CD8-positive, alpha-beta memory T cell (primary cell): ENCODE measurements at regions not wholly inside any gene's neighbourhood (a gene's known extent, or its start where the extent isn't known, plus 50 kb on each side); places are given as distances from the start of the nearest gene placed in this dataset.
A peak's percentile ranks its signal among the peaks of the same experiment; 100 is the strongest.

Experiments
- CTCF ChIA-PET: fragments of 350-600 bp; sonication (Branson Sonifier 250); formaldehyde crosslinking; loops from one replicate; lab custom pipeline; 2021; ENCODE audit warnings: antibody characterized with exemption; lab: Charles Lee
- POLR2A ChIA-PET: fragments of 350-600 bp; sonication (Branson Sonifier 250); formaldehyde crosslinking; loops from one replicate; lab custom pipeline; 2021; ENCODE audit warnings: antibody characterized with exemption; lab: Charles Lee
- DNase-seq, 5 donors: peaks; one replicate each; pipeline versions ENCODE4 v3.0.0 to v3.0.0-alpha.2; 2020 to 2022; ENCODE audit warnings: mixed read lengths in 1 of 5
- H3K27ac ChIP-seq: one replicate; pipeline ENCODE4 v1.7.0; 2013; ENCODE audit warnings: low read depth, mild to moderate bottlenecking, low read length, moderate library complexity
- H3K27me3 ChIP-seq: 2 replicates; pipeline ENCODE4 v1.7.0; 2013; ENCODE audit warnings: low read length, mild to moderate bottlenecking; ENCODE audit not compliant: insufficient read depth, poor library complexity, severe bottlenecking
- H3K36me3 ChIP-seq: 2 replicates; pipeline ENCODE4 v1.7.0; 2013; ENCODE audit warnings: mild to moderate bottlenecking, low read length, moderate library complexity; ENCODE audit not compliant: insufficient read depth
- H3K4me1 ChIP-seq: 2 replicates; pipeline ENCODE4 v1.7.0; 2013; ENCODE audit warnings: mild to moderate bottlenecking, low read length, moderate library complexity; ENCODE audit not compliant: insufficient read depth
- H3K4me3 ChIP-seq: 2 replicates; pipeline ENCODE4 v1.7.0; 2013; ENCODE audit warnings: mild to moderate bottlenecking, low read length
- H3K9me3 ChIP-seq: 2 replicates; pipeline ENCODE4 v1.7.0; 2013; ENCODE audit warnings: mild to moderate bottlenecking, low read length
- H3K27ac Mint-ChIP-seq, 8 donors: one replicate each; pipeline ENCODE4 v1.8.0; 2020 to 2021; ENCODE audit warnings: mixed read lengths in 8 of 8, mild to moderate bottlenecking in 6 of 8, inconsistent platforms in 3 of 8, moderate library complexity in 3 of 8
- H3K27me3 Mint-ChIP-seq, 2 donors: one replicate each; pipeline ENCODE4 v1.8.0; 2020 to 2021; ENCODE audit warnings: mixed read lengths in 2 of 2, mild to moderate bottlenecking in 1 of 2, moderate library complexity in 1 of 2
- H3K36me3 Mint-ChIP-seq, 3 donors: one replicate each; pipeline ENCODE4 v1.8.0; 2020 to 2021; ENCODE audit warnings: mixed read lengths in 3 of 3, inconsistent platforms in 1 of 3, mild to moderate bottlenecking in 1 of 3
- H3K4me1 Mint-ChIP-seq, 3 donors: one replicate each; pipeline ENCODE4 v1.8.0; 2020 to 2021; ENCODE audit warnings: mixed read lengths in 3 of 3, inconsistent platforms in 1 of 3, mild to moderate bottlenecking in 1 of 3
- H3K4me3 Mint-ChIP-seq, 7 donors: one replicate each; pipeline ENCODE4 v1.8.0; 2020 to 2021; ENCODE audit warnings: mixed read lengths in 7 of 7, mild to moderate bottlenecking in 6 of 7, moderate library complexity in 4 of 7, inconsistent platforms in 2 of 7
- H3K9me3 Mint-ChIP-seq, 5 donors: one replicate each; pipeline ENCODE4 v1.8.0; 2020 to 2022; ENCODE audit warnings: mixed read lengths in 5 of 5, mild to moderate bottlenecking in 3 of 5, moderate library complexity in 2 of 5, inconsistent platforms in 1 of 5

DNA sequence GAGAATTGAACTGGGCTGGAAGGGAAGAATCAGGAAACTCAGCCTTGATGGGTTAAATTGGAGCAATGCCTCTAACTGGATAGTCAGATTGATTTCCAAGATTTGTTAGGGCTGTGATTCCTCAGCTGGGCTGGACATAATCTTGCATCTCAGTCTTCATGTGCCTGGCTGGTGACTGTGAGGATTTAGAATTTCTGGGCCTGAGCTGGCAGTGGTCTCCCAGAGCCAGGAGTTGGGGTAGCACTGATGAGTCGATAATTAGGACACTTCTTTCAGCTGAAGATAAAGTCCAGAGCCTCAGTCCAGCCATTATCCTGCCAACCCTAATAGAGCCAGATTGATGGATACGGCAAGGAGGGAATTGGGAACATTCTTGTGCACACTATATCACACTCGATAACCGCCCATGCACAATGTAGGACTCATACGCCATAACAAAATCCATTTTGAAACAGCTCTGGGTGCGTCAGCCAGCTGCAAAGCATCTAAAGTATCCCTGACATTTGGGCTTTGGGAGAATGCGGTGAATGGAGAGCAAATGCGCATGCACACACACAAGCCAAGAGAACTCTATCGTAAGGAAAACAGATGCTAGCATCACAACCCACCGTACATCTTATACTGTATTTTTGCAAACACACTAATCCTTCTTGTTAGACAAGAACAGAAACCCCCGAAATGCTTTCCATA, 405.1 kb upstream of the KLF4 start:
- H3K4me1 ChIP-seq: no peaks in the 10 kb centered on the region
- peaks cover 3 to 15% (median 7%) of the 10 kb centered on the region in 5 donors for H3K9me3 Mint-ChIP-seq
- no peaks in the 10 kb centered on the region for H3K9me3 ChIP-seq
- ChIA-PET POLR2A (no interaction called here), CTCF (no interaction called here)
- no peaks in the 10 kb centered on the region for H3K36me3 ChIP-seq
- H3K4me3 Mint-ChIP-seq: no peak overlapping the region
- H3K27ac Mint-ChIP-seq: peak overlapping the region in 2 of 8 donors; percentile 10 to 52
- H3K4me1 Mint-ChIP-seq: no peaks in the 10 kb centered on the region
- H3K27me3 ChIP-seq: no peaks in the 10 kb centered on the region
- H3K36me3 Mint-ChIP-seq: no peaks in the 10 kb centered on the region
- no peak overlapping the region for H3K4me3 ChIP-seq
- DNase-seq: no peak
- no peaks in the 10 kb centered on the region for H3K27me3 Mint-ChIP-seq
- no peak overlapping the region for H3K27ac ChIP-seq

DNA sequence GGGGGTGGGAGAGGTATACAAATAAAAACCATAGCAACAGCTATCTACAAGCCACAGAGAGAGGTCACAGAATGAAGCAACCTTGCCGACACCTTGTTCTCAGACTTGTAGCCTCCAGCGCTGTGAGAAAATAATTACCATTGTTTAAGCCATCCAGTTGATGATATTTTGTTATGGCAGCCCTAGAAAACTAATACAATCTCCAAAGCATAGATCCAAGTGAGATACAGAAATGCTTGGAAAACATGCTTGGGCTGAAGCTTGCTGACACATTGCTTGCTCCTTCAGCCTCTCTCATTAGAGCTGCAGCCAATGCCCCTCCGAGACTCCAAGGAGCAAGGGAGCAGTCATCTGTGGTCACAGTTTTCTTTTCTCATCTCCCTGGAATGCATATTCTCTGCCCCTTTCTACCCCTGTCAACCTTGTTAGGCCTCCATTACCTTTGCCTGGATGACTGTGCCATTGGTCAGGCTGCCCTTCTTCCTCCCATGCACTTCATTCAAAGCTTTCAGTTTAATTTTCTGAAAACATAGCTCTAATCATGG, 401.4 kb upstream of the KLF4 start:
- Mint-ChIP-seq H3K27me3 (no peaks in the 10 kb centered on the region), H3K27ac (no peak overlapping the region), H3K4me3 (no peak overlapping the region), H3K36me3 (peaks cover 0 to 3% (median 0%) of the 10 kb centered on the region in 3 donors), H3K9me3 (peaks cover 3 to 10% (median 10%) of the 10 kb centered on the region in 5 donors), H3K4me1 (no peaks in the 10 kb centered on the region)
- Histone ChIP-seq H3K4me1 (no peaks in the 10 kb centered on the region), H3K36me3 (no peaks in the 10 kb centered on the region), H3K27me3 (no peaks in the 10 kb centered on the region), H3K9me3 (no peaks in the 10 kb centered on the region), H3K27ac (no peak overlapping the region), H3K4me3 (no peak overlapping the region)
- DNase-seq: no peak
- ChIA-PET POLR2A (no interaction called here), CTCF (no interaction called here)

DNA sequence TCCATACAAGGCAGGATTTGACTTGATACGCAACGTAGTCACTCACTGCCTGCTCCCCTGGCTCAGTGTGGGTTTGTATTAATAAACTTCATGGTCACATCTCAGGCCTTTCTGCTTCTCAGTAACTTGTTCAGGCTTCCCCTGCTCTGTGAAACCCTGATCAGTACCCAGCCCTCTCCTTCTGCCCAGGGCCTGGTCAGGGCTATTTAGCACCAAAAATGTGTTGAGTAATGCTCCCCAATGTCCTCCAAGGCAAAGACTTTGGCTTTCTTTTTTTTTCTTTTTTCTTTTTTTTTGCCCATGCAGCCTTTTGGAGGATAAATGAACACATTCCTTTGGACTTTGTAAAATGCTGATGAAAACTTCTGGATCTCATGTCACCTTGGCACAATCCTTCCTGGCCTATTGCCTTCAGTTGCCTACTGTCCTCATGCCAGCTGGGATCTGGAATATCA, 399.2 kb upstream of the KLF4 start:
- H3K4me1 Mint-ChIP-seq: no peaks in the 10 kb centered on the region
- ChIA-PET CTCF (no interaction called here), POLR2A (no interaction called here)
- no peak overlapping the region for H3K27ac ChIP-seq
- H3K9me3 ChIP-seq: no peaks in the 10 kb centered on the region
- H3K36me3 ChIP-seq: no peaks in the 10 kb centered on the region
- peaks cover 3 to 10% (median 5%) of the 10 kb centered on the region in 5 donors for H3K9me3 Mint-ChIP-seq
- no peak for DNase-seq
- H3K4me3 Mint-ChIP-seq: no peak overlapping the region
- no peaks in the 10 kb centered on the region for H3K4me1 ChIP-seq
- no peaks in the 10 kb centered on the region for H3K27me3 ChIP-seq
- no peak overlapping the region for H3K27ac Mint-ChIP-seq
- H3K27me3 Mint-ChIP-seq: no peaks in the 10 kb centered on the region
- no peak overlapping the region for H3K4me3 ChIP-seq
- H3K36me3 Mint-ChIP-seq: peaks cover 0 to 3% (median 0%) of the 10 kb centered on the region in 3 donors

DNA sequence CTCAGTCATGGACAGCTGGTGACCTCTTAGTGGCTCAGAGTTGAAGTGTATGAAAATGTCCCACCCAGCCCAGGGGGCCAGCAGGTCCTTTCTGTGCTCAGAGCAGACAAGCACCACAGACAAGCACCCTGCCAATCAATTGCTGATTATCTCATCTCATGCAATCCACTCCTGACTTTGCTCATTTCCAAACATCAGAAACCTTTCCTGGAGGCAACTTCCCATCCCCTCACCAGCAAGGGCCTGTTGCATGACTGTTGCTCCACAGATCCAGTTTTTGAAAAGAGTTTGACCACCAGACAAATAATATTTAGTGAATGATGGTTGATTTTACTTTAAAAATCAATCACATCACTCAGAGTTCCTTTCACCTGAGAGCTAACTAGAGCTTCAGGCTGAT, 397.3 kb upstream of the KLF4 start:
- no peaks in the 10 kb centered on the region for H3K4me1 ChIP-seq
- no peaks in the 10 kb centered on the region for H3K9me3 ChIP-seq
- H3K27me3 Mint-ChIP-seq: no peaks in the 10 kb centered on the region
- H3K9me3 Mint-ChIP-seq: peaks cover 0 to 10% (median 5%) of the 10 kb centered on the region in 5 donors
- CTCF ChIA-PET: no interaction called here
- no peak overlapping the region for H3K27ac ChIP-seq
- POLR2A ChIA-PET: no interaction called here
- peaks cover 0 to 3% (median 0%) of the 10 kb centered on the region in 3 donors for H3K36me3 Mint-ChIP-seq
- H3K4me3 ChIP-seq: no peak overlapping the region
- H3K4me3 Mint-ChIP-seq: no peak overlapping the region
- H3K27me3 ChIP-seq: no peaks in the 10 kb centered on the region
- H3K4me1 Mint-ChIP-seq: no peaks in the 10 kb centered on the region
- no peaks in the 10 kb centered on the region for H3K36me3 ChIP-seq
- DNase-seq: no peak
- no peak overlapping the region for H3K27ac Mint-ChIP-seq

DNA sequence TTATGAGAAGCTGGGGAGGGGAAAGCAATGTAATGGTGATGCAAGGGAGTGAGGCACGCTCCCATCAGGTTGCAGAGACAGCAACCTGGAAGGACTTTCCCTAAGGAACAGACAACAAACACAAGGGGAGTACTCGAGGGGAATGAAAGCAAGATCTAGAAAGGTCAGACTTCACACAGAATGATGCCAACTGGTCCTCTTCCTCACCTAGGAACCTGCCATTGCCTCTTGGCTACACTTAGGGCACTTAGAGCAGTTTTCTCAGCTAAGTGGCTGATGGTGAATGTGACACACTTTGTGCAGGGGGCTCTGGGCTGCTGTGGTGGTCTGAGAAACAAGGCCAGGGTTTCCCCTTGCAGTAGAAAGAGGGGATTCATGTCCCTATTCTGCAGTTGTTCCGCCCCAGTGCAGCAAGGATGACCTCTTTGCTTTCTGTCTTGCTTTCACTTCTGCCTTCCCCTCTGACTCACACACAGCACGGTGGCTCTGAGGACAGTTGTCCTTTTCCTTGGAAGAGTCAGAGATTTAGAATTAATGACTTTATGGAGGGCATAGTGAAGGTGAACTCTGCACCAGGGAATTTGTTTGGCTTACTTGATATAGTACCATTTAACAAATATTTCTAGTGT, 394.0 kb upstream of the KLF4 start:
- Mint-ChIP-seq H3K27me3 (no peaks in the 10 kb centered on the region), H3K9me3 (peaks cover 0 to 4% (median 2%) of the 10 kb centered on the region in 5 donors), H3K36me3 (no peaks in the 10 kb centered on the region), H3K4me1 (no peaks in the 10 kb centered on the region), H3K4me3 (no peak overlapping the region), H3K27ac (peak overlapping the region in 1 of 8 donors; percentile 9)
- Histone ChIP-seq H3K9me3 (no peaks in the 10 kb centered on the region), H3K4me1 (no peaks in the 10 kb centered on the region), H3K4me3 (no peak overlapping the region), H3K36me3 (no peaks in the 10 kb centered on the region), H3K27ac (no peak overlapping the region), H3K27me3 (no peaks in the 10 kb centered on the region)
- ChIA-PET CTCF (no interaction called here), POLR2A (no interaction called here)
- DNase-seq: no peak

- no peak overlapping the region for H3K4me3 Mint-ChIP-seq
- POLR2A ChIA-PET: no interaction called here
- CTCF ChIA-PET: no interaction called here
Observed at GRCh38 chr9:107881626-107882300, 392.2 kb upstream of the KLF4 start.

DNA sequence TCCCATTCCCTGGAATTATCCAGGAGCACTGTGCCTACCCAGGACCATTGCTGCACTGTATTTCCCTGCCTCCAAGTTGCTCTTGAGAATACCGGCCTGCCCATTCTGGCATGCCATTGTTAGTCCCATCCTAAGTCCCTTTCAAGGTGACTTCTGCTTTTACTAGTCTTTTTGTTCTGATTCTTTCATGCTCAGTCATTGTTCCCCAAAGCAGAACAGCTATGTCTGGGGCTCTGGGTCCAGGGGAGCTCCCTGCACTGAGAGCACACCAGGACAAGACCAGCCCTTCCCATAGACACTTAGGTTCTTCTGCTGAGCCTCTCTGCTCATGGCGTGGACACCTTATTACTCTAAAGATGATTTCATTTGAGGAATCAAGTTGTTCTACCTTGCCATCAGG, 388.9 kb upstream of the KLF4 start:
- Histone ChIP-seq H3K9me3 (no peaks in the 10 kb centered on the region), H3K27me3 (no peaks in the 10 kb centered on the region), H3K27ac (no peak overlapping the region), H3K4me3 (no peak overlapping the region), H3K4me1 (no peaks in the 10 kb centered on the region), H3K36me3 (no peaks in the 10 kb centered on the region)
- no peak overlapping the region for H3K27ac Mint-ChIP-seq
- no peak overlapping the region for H3K4me3 Mint-ChIP-seq
- ChIA-PET CTCF (no interaction called here), POLR2A (no interaction called here)
- H3K36me3 Mint-ChIP-seq: no peaks in the 10 kb centered on the region
- no peaks in the 10 kb centered on the region for H3K4me1 Mint-ChIP-seq
- DNase-seq: no peak
- no peaks in the 10 kb centered on the region for H3K27me3 Mint-ChIP-seq
- H3K9me3 Mint-ChIP-seq: peaks cover 0 to 8% (median 4%) of the 10 kb centered on the region in 5 donors

More at GRCh38 chr9:107881626-107882300, 392.2 kb upstream of the KLF4 start:
- H3K36me3 ChIP-seq: no peaks in the 10 kb centered on the region
- no peak overlapping the region for H3K4me3 ChIP-seq
- H3K27ac ChIP-seq: no peak overlapping the region
- Mint-ChIP-seq H3K4me1 (no peaks in the 10 kb centered on the region), H3K27ac (no peak overlapping the region), H3K9me3 (peaks cover 0 to 5% (median 3%) of the 10 kb centered on the region in 5 donors), H3K36me3 (no peaks in the 10 kb centered on the region), H3K27me3 (no peaks in the 10 kb centered on the region)
- H3K9me3 ChIP-seq: no peaks in the 10 kb centered on the region
- H3K4me1 ChIP-seq: no peaks in the 10 kb centered on the region
- no peaks in the 10 kb centered on the region for H3K27me3 ChIP-seq
- no peak for DNase-seq

DNA sequence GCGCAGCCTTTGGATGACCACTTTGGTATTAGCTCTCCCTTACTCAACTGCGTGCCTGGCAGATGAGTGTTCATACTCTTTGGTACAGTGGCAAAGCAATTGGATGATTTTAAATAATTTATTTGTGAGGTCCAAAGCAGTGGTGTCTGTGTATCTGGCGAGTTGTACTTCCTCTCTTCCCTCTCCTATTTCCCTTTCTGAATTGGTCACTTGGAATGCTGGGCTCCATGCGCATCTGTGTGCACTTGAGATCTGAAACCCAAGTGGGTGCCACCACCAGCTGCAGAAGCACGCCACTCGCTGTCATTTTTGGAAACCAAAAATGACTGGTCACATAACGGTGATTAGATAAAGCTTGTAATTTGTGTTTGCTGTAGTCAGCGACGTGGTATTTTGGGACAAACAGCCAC, 386.0 kb upstream of the KLF4 start:
- Mint-ChIP-seq H3K9me3 (peaks cover 0 to 8% (median 4%) of the 10 kb centered on the region in 5 donors), H3K4me1 (no peaks in the 10 kb centered on the region), H3K36me3 (no peaks in the 10 kb centered on the region), H3K27me3 (no peaks in the 10 kb centered on the region), H3K27ac (no peak overlapping the region), H3K4me3 (no peak overlapping the region)
- DNase-seq: no peak
- POLR2A ChIA-PET: no interaction called here
- H3K4me1 ChIP-seq: no peaks in the 10 kb centered on the region
- no peak overlapping the region for H3K27ac ChIP-seq
- no peaks in the 10 kb centered on the region for H3K36me3 ChIP-seq
- H3K9me3 ChIP-seq: no peaks in the 10 kb centered on the region
- H3K4me3 ChIP-seq: no peak overlapping the region
- H3K27me3 ChIP-seq: no peaks in the 10 kb centered on the region
- CTCF ChIA-PET: no interaction called here
